ENCODE measurements at regions not wholly inside any gene's neighbourhood (a gene's known extent, or its start where the extent isn't known, plus 50 kb on each side); places are given as distances from the start of the nearest gene placed in this dataset.

DNA sequence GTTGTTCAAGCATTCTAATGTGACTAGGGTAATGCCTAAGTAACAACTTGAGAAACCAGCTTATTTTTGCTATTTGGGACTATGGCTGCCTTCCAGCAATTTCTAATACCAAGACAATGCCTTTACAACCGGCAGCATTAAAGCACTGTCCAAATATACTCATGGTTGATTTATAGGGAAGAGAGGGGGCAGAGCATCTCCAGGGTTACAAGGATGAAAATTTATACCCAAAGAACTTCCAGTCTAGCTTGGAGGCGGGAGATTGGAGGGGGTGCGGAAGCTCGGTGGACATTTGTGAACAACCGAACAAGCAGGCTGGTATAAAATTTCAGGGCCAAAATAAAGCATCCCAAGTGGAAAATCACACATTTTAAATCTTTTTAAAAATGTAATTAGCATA is 79.4 kb upstream of the FOXN2 start:
- TF ChIP-seq NFRKB (IDR thresholded peaks at IDR 0.05) (no peak), LEF1 (IDR thresholded peaks at IDR 0.05; ENCODE audit: borderline replicate concordance) (no peak), L3MBTL2 (conservative IDR thresholded peaks at IDR 0.05) (no peak)

All from HEK293T (cell line).